Activated CD4-positive, alpha-beta T cell treated with anti-CD3 and anti-CD28 coated beads, Interleukin-2, Interleukin-6, amounts not matched to agents 100 ng/mL and 50 ng/mL, durations not matched to agents 16 hours and 8 hours (primary cell): ENCODE measurements at regions not wholly inside any gene's neighbourhood (a gene's known extent, or its start where the extent isn't known, plus 50 kb on each side); places are given as distances from the start of the nearest gene placed in this dataset.

Experiments used
- DNase-seq: peaks from one replicate; pipeline ENCODE4 v3.0.0-alpha.2; 2020

- no peak for DNase-seq
Measured at GRCh38 chr7:47690902-47691558, 109.1 kb upstream of the TNS3 start.

DNA sequence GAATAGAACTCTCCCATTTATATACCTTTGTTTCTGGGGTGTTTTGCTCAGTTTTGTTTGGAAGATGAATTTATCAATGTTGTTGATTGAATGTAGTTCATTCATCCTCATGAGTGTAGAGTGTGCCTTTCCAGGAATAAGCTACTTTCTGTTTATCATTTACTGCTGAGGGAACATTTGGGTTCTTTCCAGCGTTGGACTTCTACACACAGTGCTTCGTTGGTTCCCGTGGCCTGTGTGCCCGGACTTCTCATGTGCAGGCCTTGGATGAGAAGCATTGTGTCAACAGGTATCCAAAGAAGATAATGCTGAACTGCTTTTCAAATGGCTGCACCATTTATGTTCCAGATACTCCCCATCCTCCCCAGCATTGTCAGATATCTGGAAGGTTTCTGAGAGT is 107.6 kb upstream of the TNS3 start:
- no peak for DNase-seq

DNA sequence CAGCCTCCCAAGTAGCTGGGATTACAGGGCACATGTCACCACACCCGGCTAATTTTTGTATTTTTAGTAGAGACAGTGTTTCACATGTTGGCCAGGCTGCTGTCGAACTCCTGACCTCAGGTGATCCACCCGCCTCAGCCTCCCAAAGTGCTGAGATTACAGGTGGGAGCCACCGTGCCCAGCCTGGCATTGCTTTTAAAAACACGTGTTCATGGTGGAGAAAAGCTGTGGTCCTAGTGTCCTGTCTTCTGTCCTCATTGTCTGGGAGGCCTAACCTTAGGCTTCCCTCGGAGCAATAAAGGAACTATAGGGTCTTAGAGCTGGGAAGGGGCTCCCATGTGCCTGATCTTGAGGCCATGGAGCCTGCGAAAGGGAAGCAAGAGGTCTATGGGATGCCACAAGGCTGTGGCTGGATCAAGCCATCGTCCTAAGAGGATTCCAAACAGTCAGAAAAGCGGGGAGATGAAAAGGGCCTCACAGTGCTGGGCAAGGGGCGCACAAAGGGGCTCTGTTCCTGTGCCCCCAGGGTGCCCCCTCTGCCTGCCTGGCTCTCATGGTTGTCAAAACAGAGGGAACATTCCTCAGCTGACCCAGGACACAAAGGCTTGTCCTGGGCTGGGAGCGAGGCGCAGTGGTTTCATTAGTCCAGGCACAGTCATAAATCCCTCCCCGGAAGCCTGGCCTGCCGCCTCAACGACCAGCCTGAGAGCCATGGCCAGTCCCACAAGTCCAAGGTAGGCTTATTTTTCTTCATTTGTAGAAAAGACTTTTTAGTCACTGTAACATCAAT is 106.6 kb upstream of the TNS3 start:
- no peak for DNase-seq

DNA sequence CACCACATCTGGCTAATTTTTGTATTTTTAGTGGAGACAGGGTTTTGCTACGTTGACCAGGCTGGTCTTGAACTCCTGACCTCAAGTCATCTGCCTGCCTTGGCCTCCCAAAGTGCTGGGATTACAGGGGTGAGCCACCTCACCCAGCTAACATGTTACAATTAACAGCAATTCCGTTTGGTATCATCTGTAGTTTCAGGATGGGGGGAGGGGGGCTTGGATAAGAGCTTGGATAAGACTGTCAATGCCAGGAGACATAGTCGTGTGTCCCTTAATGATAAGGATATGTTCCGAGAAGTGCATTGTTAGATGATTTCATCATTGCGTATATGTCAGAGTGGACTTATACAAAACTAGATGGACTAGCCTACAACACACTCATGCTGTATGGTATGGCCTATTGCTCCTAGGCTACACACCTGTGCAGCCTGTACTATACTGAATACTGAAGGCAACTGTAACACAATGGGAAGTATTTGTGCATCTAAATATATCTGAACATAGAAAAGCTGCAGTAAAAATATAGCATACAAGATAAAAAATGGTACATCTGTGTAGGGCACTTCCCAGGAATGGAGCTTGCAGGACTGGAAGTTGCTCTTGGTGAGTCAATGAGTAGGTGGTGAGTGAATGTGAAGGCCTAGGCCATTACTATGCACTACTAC is 103.9 kb upstream of the TNS3 start:
- no peak for DNase-seq

- no peak for DNase-seq
Measured at GRCh38 chr7:47685151-47685550, 103.2 kb upstream of the TNS3 start.

DNA sequence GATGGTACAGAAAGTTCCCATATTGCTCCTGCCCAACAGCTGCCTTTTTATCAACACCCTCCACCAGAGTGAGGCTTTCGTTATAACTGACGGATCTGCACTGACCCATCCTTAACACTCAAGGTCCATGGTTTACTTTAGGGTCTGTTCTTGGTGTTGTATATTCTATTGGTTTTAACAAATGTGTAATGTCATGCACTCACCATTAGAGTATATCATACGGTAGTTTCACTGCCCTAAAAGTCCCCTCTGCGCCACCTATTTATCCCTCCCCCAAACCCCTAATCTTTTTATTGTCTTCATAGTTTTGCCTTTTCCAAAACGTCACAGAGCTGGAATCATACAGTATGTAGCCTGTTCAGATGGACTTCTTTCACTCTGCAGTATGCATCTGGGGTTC is 102.8 kb upstream of the TNS3 start:
- no peak for DNase-seq

- DNase-seq: no peak
Measured at GRCh38 chr7:47683485-47683898, 101.6 kb upstream of the TNS3 start.

DNA sequence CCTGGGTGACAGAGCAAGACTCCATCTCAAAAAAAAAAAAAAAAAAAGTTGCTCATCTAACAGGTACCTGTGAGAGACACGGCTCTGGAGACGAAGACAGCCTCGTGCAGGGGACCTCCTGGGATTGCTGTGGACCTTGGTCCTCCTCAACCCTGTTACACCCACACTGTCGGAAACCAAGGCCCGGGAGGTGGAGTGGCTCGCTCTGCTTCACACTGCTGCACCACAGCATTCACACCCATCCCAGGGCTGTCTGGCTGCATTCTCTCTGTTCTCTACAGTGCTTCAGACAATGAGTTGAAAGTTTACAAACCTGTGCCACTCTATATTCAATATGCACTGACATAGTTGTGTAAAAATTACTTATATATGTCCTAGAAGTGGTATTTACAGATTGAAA is 101.0 kb upstream of the TNS3 start:
- DNase-seq: no peak

- DNase-seq: no peak
Measured at GRCh38 chr7:47681249-47681810, 99.4 kb upstream of the TNS3 start.

GRCh38 chr7:47678641-47679380 is 96.9 kb upstream of the TNS3 start:
- no peak for DNase-seq

GRCh38 chr7:47677664-47678063 is 95.8 kb upstream of the TNS3 start:
- no peak for DNase-seq

- no peak for DNase-seq
Measured at GRCh38 chr7:47677093-47677492, 95.2 kb upstream of the TNS3 start.

GRCh38 chr7:47672977-47673381 is 91.1 kb upstream of the TNS3 start:
- no peak for DNase-seq

GRCh38 chr7:47672271-47672791 is 90.4 kb upstream of the TNS3 start:
- DNase-seq: no peak

GRCh38 chr7:47671358-47671757 is 89.4 kb upstream of the TNS3 start:
- no peak for DNase-seq

- no peak for DNase-seq
Measured at GRCh38 chr7:47670729-47671128, 88.8 kb upstream of the TNS3 start.

DNA sequence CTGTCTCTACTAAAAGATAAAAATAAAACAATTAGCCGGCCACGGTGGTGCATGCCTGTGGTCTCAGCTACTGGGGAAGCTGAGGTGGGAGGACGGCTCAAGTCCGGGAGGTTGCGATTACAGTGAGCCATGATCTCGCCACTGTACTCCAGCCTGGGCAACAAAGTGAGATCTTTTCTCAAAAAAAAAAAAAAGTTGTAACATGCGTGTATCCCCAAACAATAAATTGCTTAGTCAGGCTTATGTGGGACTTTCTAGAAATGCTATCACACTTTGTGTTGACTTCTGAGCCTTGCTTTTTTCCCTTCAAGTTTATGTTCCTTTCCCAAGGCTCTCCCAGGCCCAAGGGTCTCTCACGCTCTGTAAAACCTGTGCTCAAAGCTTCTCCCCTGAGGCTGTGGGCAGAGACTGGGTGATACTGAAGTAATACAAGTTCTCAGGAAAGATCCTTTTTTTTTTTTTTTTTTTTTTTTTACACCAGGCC is 88.0 kb upstream of the TNS3 start:
- DNase-seq: no peak

DNA sequence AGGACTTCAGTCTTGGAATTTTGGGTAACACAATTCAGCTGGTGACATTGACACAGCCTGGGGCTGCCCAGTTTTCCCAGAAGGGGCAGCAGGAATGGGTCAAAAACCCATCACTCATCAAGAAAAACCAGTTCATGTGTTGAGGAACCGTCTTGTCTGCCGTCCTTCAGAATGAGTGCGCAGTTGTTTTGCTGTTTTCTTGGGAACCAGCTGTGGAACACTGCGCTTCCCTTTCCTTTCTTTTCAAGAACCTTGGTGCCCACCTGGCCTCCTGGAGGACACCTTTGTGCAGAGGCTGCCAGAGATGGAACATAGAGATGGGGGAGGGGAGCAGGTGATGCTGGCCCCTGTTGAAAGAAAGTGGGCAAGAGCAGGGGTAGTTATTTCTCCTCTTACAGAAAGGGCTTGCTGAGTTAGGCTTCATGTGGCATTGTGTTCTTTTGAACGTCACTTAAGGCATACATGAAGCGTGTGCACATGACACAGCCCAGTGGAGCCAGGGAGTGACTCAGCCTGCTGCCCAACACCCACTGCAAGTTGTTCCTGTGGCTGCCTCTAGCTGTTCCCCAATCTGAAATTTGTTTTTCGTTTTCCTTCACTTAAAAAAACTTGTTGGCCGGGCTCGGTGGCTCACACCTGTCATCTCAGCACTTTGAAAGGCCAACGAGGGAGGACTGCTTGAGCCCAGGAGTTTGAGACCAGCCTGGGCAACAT is 87.4 kb upstream of the TNS3 start:
- DNase-seq: no peak

- DNase-seq: no peak
Measured at GRCh38 chr7:47666164-47666862, 84.4 kb upstream of the TNS3 start.

DNA sequence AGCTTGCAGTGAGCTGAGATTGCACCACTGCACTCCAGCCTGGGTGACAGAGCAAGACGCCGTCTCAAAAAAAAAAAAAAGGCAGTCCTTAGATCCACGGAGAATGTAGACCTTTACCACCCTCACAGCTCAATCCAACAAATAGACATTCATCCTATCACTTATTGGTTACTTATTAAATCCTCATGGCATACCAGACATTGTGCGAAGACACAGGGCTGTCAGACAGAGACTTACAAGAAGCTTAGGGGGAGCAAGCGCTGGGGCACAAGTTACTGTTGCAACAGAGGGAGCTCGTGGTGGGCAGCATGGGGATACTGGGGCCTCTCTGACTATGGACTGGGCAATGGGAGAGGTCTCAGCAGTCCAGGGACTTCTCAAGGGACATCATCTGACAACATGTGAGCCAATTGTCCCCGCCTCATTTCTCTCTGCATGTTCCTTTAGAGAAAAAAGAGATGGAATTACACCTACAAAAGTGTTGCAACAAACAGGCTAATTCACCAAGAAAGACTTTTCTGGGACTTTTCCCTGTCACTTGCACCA is 82.8 kb upstream of the TNS3 start:
- no peak for DNase-seq

- DNase-seq: no peak
Measured at GRCh38 chr7:47663851-47664250, 81.9 kb upstream of the TNS3 start.
